ENCODE measurements at regions not wholly inside any gene's neighbourhood (a gene's known extent, or its start where the extent isn't known, plus 50 kb on each side); places are given as distances from the start of the nearest gene placed in this dataset.

GRCh38 chr10:43815181-43815885, 166.7 kb upstream of the ZNF32 start:
- H3K4me3 ChIP-seq (ENCODE audit: low read length), result no peak overlapping the region
- no peak for TF ChIP-seq ZNF274 (IDR thresholded peaks at IDR 0.05; ENCODE audit: low read depth, low read length)

- no peak overlapping the region for H3K4me3 ChIP-seq (ENCODE audit: low read length)
- no peak for TF ChIP-seq ZNF274 (IDR thresholded peaks at IDR 0.05; ENCODE audit: low read depth, low read length)
Measured at GRCh38 chr10:43814663-43815062, 166.0 kb upstream of the ZNF32 start.

GRCh38 chr10:43811871-43812270, 163.2 kb upstream of the ZNF32 start:
- TF ChIP-seq ZNF274 (IDR thresholded peaks at IDR 0.05; ENCODE audit: low read depth, low read length), result no peak
- no peak overlapping the region for H3K4me3 ChIP-seq (ENCODE audit: low read length)

GRCh38 chr10:43809211-43809930, 160.7 kb upstream of the ZNF32 start:
- TF ChIP-seq ZNF274 (IDR thresholded peaks at IDR 0.05; ENCODE audit: low read depth, low read length), result no peak

GRCh38 chr10:43808136-43808535, 159.5 kb upstream of the ZNF32 start:
- TF ChIP-seq ZNF274 (IDR thresholded peaks at IDR 0.05; ENCODE audit: low read depth, low read length), result no peak
- no peak overlapping the region for H3K4me3 ChIP-seq (ENCODE audit: low read length)

More at GRCh38 chr10:43809211-43809930, 160.7 kb upstream of the ZNF32 start:
- H3K4me3 ChIP-seq (ENCODE audit: low read length), result no peak overlapping the region

- TF ChIP-seq ZNF274 (IDR thresholded peaks at IDR 0.05; ENCODE audit: low read depth, low read length), result no peak
- no peak overlapping the region for H3K4me3 ChIP-seq (ENCODE audit: low read length)
Measured at GRCh38 chr10:43806831-43807640, 158.4 kb upstream of the ZNF32 start.

GRCh38 chr10:43803791-43804190, 155.1 kb upstream of the ZNF32 start:
- TF ChIP-seq ZNF274 (IDR thresholded peaks at IDR 0.05; ENCODE audit: low read depth, low read length), result no peak
- no peak overlapping the region for H3K4me3 ChIP-seq (ENCODE audit: low read length)

GRCh38 chr10:43802988-43803696, 154.5 kb upstream of the ZNF32 start:
- no peak for TF ChIP-seq ZNF274 (IDR thresholded peaks at IDR 0.05; ENCODE audit: low read depth, low read length)

GRCh38 chr10:43801626-43802025, 152.9 kb upstream of the ZNF32 start:
- TF ChIP-seq ZNF274 (IDR thresholded peaks at IDR 0.05; ENCODE audit: low read depth, low read length), result no peak
- no peak overlapping the region for H3K4me3 ChIP-seq (ENCODE audit: low read length)

More at GRCh38 chr10:43802988-43803696, 154.5 kb upstream of the ZNF32 start:
- H3K4me3 ChIP-seq (ENCODE audit: low read length), result no peak overlapping the region

GRCh38 chr10:43801140-43801539, 152.5 kb upstream of the ZNF32 start:
- H3K4me3 ChIP-seq (ENCODE audit: low read length), result no peak overlapping the region
- TF ChIP-seq ZNF274 (IDR thresholded peaks at IDR 0.05; ENCODE audit: low read depth, low read length), result no peak

- TF ChIP-seq ZNF274 (IDR thresholded peaks at IDR 0.05; ENCODE audit: low read depth, low read length), result no peak
- H3K4me3 ChIP-seq (ENCODE audit: low read length), result no peak overlapping the region
Measured at GRCh38 chr10:43796781-43797180, 148.1 kb upstream of the ZNF32 start.

GRCh38 chr10:43795639-43796038, 147.0 kb upstream of the ZNF32 start:
- no peak overlapping the region for H3K4me3 ChIP-seq (ENCODE audit: low read length)
- TF ChIP-seq ZNF274 (IDR thresholded peaks at IDR 0.05; ENCODE audit: low read depth, low read length), result no peak

GRCh38 chr10:43795093-43795492, 146.4 kb upstream of the ZNF32 start:
- no peak for TF ChIP-seq ZNF274 (IDR thresholded peaks at IDR 0.05; ENCODE audit: low read depth, low read length)
- H3K4me3 ChIP-seq (ENCODE audit: low read length), result no peak overlapping the region

All from GM08714 (cell line).